A549 (cell line): ENCODE measurements at regions not wholly inside any gene's neighbourhood (a gene's known extent, or its start where the extent isn't known, plus 50 kb on each side); places are given as distances from the start of the nearest gene placed in this dataset.

Experiments used
- ATAC-seq, 2 experiments: fragments of 200-7000 bp in 1 of 2; fragments of >200 bp in 1 of 2; cut with Nextera tagmentation in 1 of 2; cut with Tn5 transposase in 1 of 2; 3 replicates each; pipeline versions ENCODE4 v1.8.0 to v1.9.1; 2018 to 2020; ENCODE audit warnings: mild to moderate bottlenecking in 1 of 2, moderate library complexity in 1 of 2
- CTCF ChIA-PET: fragments of 300-600 bp; sonication (Branson Sonifier 250); formaldehyde crosslinking; extraction: SDS; loops from one replicate; lab custom pipeline; 2021; ENCODE audit warnings: antibody characterized with exemption, inconsistent platforms; lab: Yijun Ruan, JAX
- POLR2A ChIA-PET: fragments of 350-600 bp; formaldehyde crosslinking; extraction: SDS; loops from one replicate; lab custom pipeline; 2021; ENCODE audit warnings: antibody characterized with exemption, inconsistent platforms; lab: Yijun Ruan, JAX
- DNase-seq, 2 experiments: peaks; one replicate each; pipeline versions ENCODE4 v3.0.0 to v3.0.0-alpha.2; 2011 to 2016; ENCODE audit warnings: low read depth in 1 of 2, low spot score in 1 of 2
- FAIRE-seq: peaks from 2 replicates; lab custom pipeline; 2011; peaks lifted over from hg19 to GRCh38; lab: Jason Lieb, UNC
- H3K27ac ChIP-seq, 2 experiments: fragments of >200 bp; sonication (Bioruptor Twin); formaldehyde crosslinking; 3 replicates each; pipeline ENCODE4 v1.5.1; 2016 to 2017
- H3K4me1 ChIP-seq: fragments of >200 bp; sonication (Bioruptor Twin); formaldehyde crosslinking; 3 replicates; pipeline ENCODE4 v1.6.1; 2016
- H3K4me2 ChIP-seq: fragments of >200 bp; sonication (Bioruptor Twin); formaldehyde crosslinking; 3 replicates; pipeline ENCODE4 v1.6.1; 2016
- H3K4me3 ChIP-seq: fragments of >200 bp; sonication (Bioruptor Twin); formaldehyde crosslinking; 3 replicates; pipeline ENCODE4 v1.5.1; 2016
- H3K9me3 ChIP-seq: fragments of >200 bp; sonication (Bioruptor Twin); formaldehyde crosslinking; 3 replicates; pipeline ENCODE4 v1.6.1; 2016
- ATOH8 ChIP-seq: fragments of 250-450 bp; sonication (Bioruptor Pico); IDR thresholded peaks from 2 replicates; pipeline ENCODE4 v1.5.0; 2020; ENCODE audit warnings: low read depth, mild to moderate bottlenecking, moderate library complexity
- EHF ChIP-seq: fragments of 250-450 bp; sonication (Bioruptor Pico); IDR thresholded peaks from 2 replicates; pipeline ENCODE4 v1.5.0; 2020; ENCODE audit warnings: mild to moderate bottlenecking
- EP300 ChIP-seq, 2 experiments: fragments of >200 bp; sonication (Bioruptor Twin); formaldehyde crosslinking; IDR thresholded peaks; 2 replicates in 1 of 2; 3 replicates in 1 of 2; pipeline ENCODE4 v1.6.1; 2016 to 2017
- ESRRA ChIP-seq: fragments of 150-350 bp; IDR thresholded peaks from 2 replicates; pipeline ENCODE4 v1.6.1; 2014; ENCODE audit warnings: mild to moderate bottlenecking, low read length, borderline replicate concordance
- FOXS1 ChIP-seq: fragments of 250-450 bp; sonication (Bioruptor Pico); IDR thresholded peaks from 2 replicates; pipeline ENCODE4 v1.5.0; 2020; ENCODE audit warnings: mild to moderate bottlenecking, moderate library complexity
- HDAC2 ChIP-seq: fragments of 200-600 bp; sonication (generic); IDR thresholded peaks from 2 replicates; pipeline ENCODE4 v1.6.1; 2016
- HES2 ChIP-seq: fragments of >200 bp; sonication (Bioruptor Twin); formaldehyde crosslinking; IDR thresholded peaks from 2 replicates; pipeline ENCODE4 v1.6.1; 2016
- HEYL ChIP-seq: fragments of 250-450 bp; sonication (Bioruptor Pico); IDR thresholded peaks from 2 replicates; pipeline ENCODE4 v1.8.0; 2021; ENCODE audit warnings: mild to moderate bottlenecking, moderate library complexity
- JUN ChIP-seq, 2 experiments: fragments of >200 bp; sonication (Bioruptor Twin); formaldehyde crosslinking; IDR thresholded peaks; 2 replicates in 1 of 2; 3 replicates in 1 of 2; pipeline ENCODE4 v1.6.1; 2016 to 2017
- KDM1A ChIP-seq: fragments of 200-600 bp; sonication (generic); IDR thresholded peaks from 2 replicates; pipeline ENCODE4 v1.6.1; 2016; ENCODE audit warnings: low read depth, mild to moderate bottlenecking
- KDM5A ChIP-seq: fragments of 200-600 bp; sonication (generic); IDR thresholded peaks from 2 replicates; pipeline ENCODE4 v1.6.1; 2016; ENCODE audit warnings: antibody characterized with exemption, mild to moderate bottlenecking
- MYC ChIP-seq: IDR thresholded peaks from 2 replicates; pipeline ENCODE4 v1.6.1; 2012; ENCODE audit warnings: mild to moderate bottlenecking, inconsistent platforms, low read length, improper control_type of control experiment, borderline replicate concordance
- NPAS2 ChIP-seq: fragments of 250-450 bp; sonication (Bioruptor Pico); IDR thresholded peaks from 2 replicates; pipeline ENCODE4 v1.8.0; 2022; ENCODE audit warnings: mild to moderate bottlenecking, moderate library complexity, borderline replicate concordance
- PHF8 ChIP-seq: fragments of 200-600 bp; sonication (generic); IDR thresholded peaks from 2 replicates; pipeline ENCODE4 v1.6.1; 2016; ENCODE audit warnings: low read depth, mild to moderate bottlenecking, antibody characterized with exemption, moderate library complexity, borderline replicate concordance
- RFX5 ChIP-seq: fragments of 450-650 bp; IDR thresholded peaks from 2 replicates; pipeline ENCODE4 v1.7.1; 2014; ENCODE audit warnings: antibody characterized with exemption, mild to moderate bottlenecking, moderate library complexity
- SMC3 ChIP-seq: fragments of >200 bp; sonication (Bioruptor Twin); formaldehyde crosslinking; IDR thresholded peaks from 3 replicates; pipeline ENCODE4 v1.6.1; 2018; ENCODE audit warnings: inconsistent platforms
- USF2 ChIP-seq: fragments of 450-650 bp; IDR thresholded peaks from 2 replicates; pipeline ENCODE4 v1.6.1; 2014; ENCODE audit warnings: antibody characterized with exemption
- ZSCAN20 ChIP-seq: fragments of 250-450 bp; sonication (Bioruptor Pico); IDR thresholded peaks from 2 replicates; pipeline ENCODE4 v1.8.0; 2022; ENCODE audit warnings: mild to moderate bottlenecking, moderate library complexity
- WGBS: methylation state at CpG from one replicate; pipeline ENCODE4 v1.1.6; 2017; ENCODE audit errors: missing lambda C conversion rate; 5-methylcytosine and 5-hydroxymethylcytosine counted together
- TF ChIP-seq, protein P1 (sequence below): IDR thresholded peaks from 2 replicates; pipeline ENCODE4 v1.6.1; 2012
- TF ChIP-seq, protein P2 (sequence below): IDR thresholded peaks from 2 replicates; pipeline ENCODE4 v1.6.1; 2012; ENCODE audit warnings: low read depth, borderline replicate concordance
- TF ChIP-seq, protein P3 (sequence below): fragments of >200 bp; sonication (Bioruptor Twin); formaldehyde crosslinking; IDR thresholded peaks from 3 replicates; pipeline ENCODE4 v1.6.1; 2016

- TF ChIP-seq RFX5 (no peak), ESRRA (no peak), HDAC2 (no peak), MYC (no peak), ATOH8 (CRISPR knock-in tag) (no peak), EP300 (IDR thresholded peaks at IDR 0.05) (no peak)
- TF ChIP-seq, protein P1, sequence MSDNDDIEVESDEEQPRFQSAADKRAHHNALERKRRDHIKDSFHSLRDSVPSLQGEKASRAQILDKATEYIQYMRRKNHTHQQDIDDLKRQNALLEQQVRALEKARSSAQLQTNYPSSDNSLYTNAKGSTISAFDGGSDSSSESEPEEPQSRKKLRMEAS: no peak
- TF ChIP-seq, protein P2, sequence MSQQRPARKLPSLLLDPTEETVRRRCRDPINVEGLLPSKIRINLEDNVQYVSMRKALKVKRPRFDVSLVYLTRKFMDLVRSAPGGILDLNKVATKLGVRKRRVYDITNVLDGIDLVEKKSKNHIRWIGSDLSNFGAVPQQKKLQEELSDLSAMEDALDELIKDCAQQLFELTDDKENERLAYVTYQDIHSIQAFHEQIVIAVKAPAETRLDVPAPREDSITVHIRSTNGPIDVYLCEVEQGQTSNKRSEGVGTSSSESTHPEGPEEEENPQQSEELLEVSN: no peak
- TF ChIP-seq, protein P3, sequence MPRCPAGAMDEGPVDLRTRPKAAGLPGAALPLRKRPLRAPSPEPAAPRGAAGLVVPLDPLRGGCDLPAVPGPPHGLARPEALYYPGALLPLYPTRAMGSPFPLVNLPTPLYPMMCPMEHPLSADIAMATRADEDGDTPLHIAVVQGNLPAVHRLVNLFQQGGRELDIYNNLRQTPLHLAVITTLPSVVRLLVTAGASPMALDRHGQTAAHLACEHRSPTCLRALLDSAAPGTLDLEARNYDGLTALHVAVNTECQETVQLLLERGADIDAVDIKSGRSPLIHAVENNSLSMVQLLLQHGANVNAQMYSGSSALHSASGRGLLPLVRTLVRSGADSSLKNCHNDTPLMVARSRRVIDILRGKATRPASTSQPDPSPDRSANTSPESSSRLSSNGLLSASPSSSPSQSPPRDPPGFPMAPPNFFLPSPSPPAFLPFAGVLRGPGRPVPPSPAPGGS: no peak
- TF ChIP-seq, all 56 proteins: peak for 0
Measured at GRCh38 chrX:137178392-137178791, 144.6 kb upstream of the GPR101 start (continued).

DNA sequence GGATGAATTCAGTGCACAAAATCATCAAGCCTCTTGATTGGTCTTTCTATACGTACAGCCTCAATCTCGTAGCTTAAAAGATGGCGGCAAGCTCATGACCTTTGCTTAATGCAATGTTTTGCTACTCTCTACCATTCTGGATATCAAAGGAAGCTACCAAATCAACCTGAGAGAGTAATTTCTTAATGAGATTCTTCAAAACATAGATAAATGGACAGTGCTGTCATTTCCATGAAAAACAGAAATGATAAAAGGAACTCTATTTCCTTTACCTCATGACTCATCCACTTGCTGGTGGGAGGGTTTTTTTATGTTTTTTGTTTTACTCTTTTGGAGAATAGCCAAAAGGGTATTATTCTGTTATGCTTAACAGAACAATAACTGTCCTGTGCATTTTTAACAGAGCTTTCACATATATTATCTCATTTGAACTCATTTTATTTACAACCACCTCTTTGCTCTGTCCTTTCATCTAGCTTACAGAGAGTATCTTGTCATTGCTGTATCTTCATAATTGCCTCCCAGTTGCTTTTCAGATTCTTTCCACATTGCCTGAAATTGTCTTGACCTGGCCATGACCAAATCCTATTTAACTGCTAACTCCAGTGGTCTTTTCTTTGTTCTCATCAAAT lies 138.6 kb upstream of the GPR101 start:
- FAIRE-seq: no peak
- Histone ChIP-seq H3K9me3 (no peaks in the 10 kb centered on the region), H3K4me2 (no peak overlapping the region), H3K27ac (no peak overlapping the region), H3K4me1 (no peaks in the 10 kb centered on the region), H3K4me3 (no peak overlapping the region)
- POLR2A ChIA-PET: no interaction called here
- TF ChIP-seq HEYL (no peak), KDM1A (no peak), KDM5A (no peak), NPAS2 (CRISPR knock-in tag) (no peak), FOXS1 (CRISPR knock-in tag) (no peak), PHF8 (no peak), MYC (no peak), ZSCAN20 (CRISPR knock-in tag) (no peak), JUN (IDR thresholded peaks at IDR 0.05) (no peak), HES2 (no peak), EHF (CRISPR knock-in tag) (no peak), EP300 (IDR thresholded peaks at IDR 0.05) (no peak), USF2 (no peak), SMC3 (no peak)
- 53% methylated on average over 3 of the region's 3 CpGs for WGBS
- ATAC-seq: no peak
- CTCF ChIA-PET: interaction anchor here (1.2 kb wide), 1 partner anchor 10 kb away, joined by 4 read pairs; no protein-coding TSS in a partner anchor
- DNase-seq: no peak

- DNase-seq (no peak), ATAC-seq (no peak), FAIRE-seq (no peak)
- Histone ChIP-seq H3K4me1 (no peaks in the 10 kb centered on the region), H3K9me3 (no peaks in the 10 kb centered on the region), H3K4me3 (no peak overlapping the region), H3K4me2 (no peak overlapping the region), H3K27ac (no peak overlapping the region)
- WGBS: 0% methylated on average over 1 of the region's 1 CpG
- CTCF ChIA-PET: no interaction called here
- TF ChIP-seq JUN (IDR thresholded peaks at IDR 0.05): no peak
- POLR2A ChIA-PET: no interaction called here
Measured at GRCh38 chrX:137171626-137172025, 137.8 kb upstream of the GPR101 start.
